ENCODE measurements at regions not wholly inside any gene's neighbourhood (a gene's known extent, or its start where the extent isn't known, plus 50 kb on each side); places are given as distances from the start of the nearest gene placed in this dataset.

- no peak for DNase-seq (ENCODE audit: low read depth)
- TF ChIP-seq CTCF (IDR thresholded peaks at IDR 0.05; ENCODE audit: low read depth, low read length, missing control alignments), result no peak
- in situ Hi-C loops (cut with HindIII; ENCODE audit: low sequenced_read_pairs), result no loop called here
- H3K4me3 ChIP-seq (ENCODE audit: low read depth, low read length), result no peak overlapping the region
Measured at GRCh38 chr5:58273711-58274110, 186.2 kb downstream of the PLK2 start.

GRCh38 chr5:58268268-58268667, 191.6 kb downstream of the PLK2 start:
- DNase-seq (ENCODE audit: low read depth), result no peak
- no peak overlapping the region for H3K4me3 ChIP-seq (ENCODE audit: low read depth, low read length)
- no peak for TF ChIP-seq CTCF (IDR thresholded peaks at IDR 0.05; ENCODE audit: low read depth, low read length, missing control alignments)
- in situ Hi-C loops (cut with HindIII; ENCODE audit: low sequenced_read_pairs), result no loop called here

GRCh38 chr5:58266402-58266801, 193.5 kb downstream of the PLK2 start:
- no peak overlapping the region for H3K4me3 ChIP-seq (ENCODE audit: low read depth, low read length)
- in situ Hi-C loops (cut with HindIII; ENCODE audit: low sequenced_read_pairs), result no loop called here
- no peak for DNase-seq (ENCODE audit: low read depth)
- TF ChIP-seq CTCF (IDR thresholded peaks at IDR 0.05; ENCODE audit: low read depth, low read length, missing control alignments), result no peak

- no peak for TF ChIP-seq CTCF (IDR thresholded peaks at IDR 0.05; ENCODE audit: low read depth, low read length, missing control alignments)
- no peak overlapping the region for H3K4me3 ChIP-seq (ENCODE audit: low read depth, low read length)
- in situ Hi-C loops (cut with HindIII; ENCODE audit: low sequenced_read_pairs), result no loop called here
Measured at GRCh38 chr5:58265246-58265930, 194.5 kb downstream of the PLK2 start.

GRCh38 chr5:58264276-58264675, 195.6 kb downstream of the PLK2 start:
- DNase-seq (ENCODE audit: low read depth), result no peak
- no peak for TF ChIP-seq CTCF (IDR thresholded peaks at IDR 0.05; ENCODE audit: low read depth, low read length, missing control alignments)
- in situ Hi-C loops (cut with HindIII; ENCODE audit: low sequenced_read_pairs), result no loop called here
- H3K4me3 ChIP-seq (ENCODE audit: low read depth, low read length), result no peak overlapping the region

More at GRCh38 chr5:58265246-58265930, 194.5 kb downstream of the PLK2 start:
- no peak for DNase-seq (ENCODE audit: low read depth)

- no peak for DNase-seq (ENCODE audit: low read depth)
- no peak for TF ChIP-seq CTCF (IDR thresholded peaks at IDR 0.05; ENCODE audit: low read depth, low read length, missing control alignments)
- H3K4me3 ChIP-seq (ENCODE audit: low read depth, low read length), result no peak overlapping the region
- in situ Hi-C loops (cut with HindIII; ENCODE audit: low sequenced_read_pairs), result no loop called here
Measured at GRCh38 chr5:58263296-58263695, 196.6 kb downstream of the PLK2 start.
